ENCODE measurements at regions not wholly inside any gene's neighbourhood (a gene's known extent, or its start where the extent isn't known, plus 50 kb on each side); places are given as distances from the start of the nearest gene placed in this dataset.

- peak; percentile 97 for DNase-seq
Measured at GRCh38 chr6:11350294-11350693, 117.8 kb upstream of the NEDD9 start.

GRCh38 chr6:11349880-11350279 lies 117.4 kb upstream of the NEDD9 start:
- DNase-seq, result no peak

GRCh38 chr6:11346516-11346915 lies 114.0 kb upstream of the NEDD9 start:
- no peak for DNase-seq

- DNase-seq, result no peak
Measured at GRCh38 chr6:11345536-11345935, 113.1 kb upstream of the NEDD9 start.

- no peak for DNase-seq
Measured at GRCh38 chr6:11343963-11344723, 111.7 kb upstream of the NEDD9 start.

- DNase-seq, result peak; percentile 75
Measured at GRCh38 chr6:11341867-11342266, 109.4 kb upstream of the NEDD9 start.

- no peak for DNase-seq
Measured at GRCh38 chr6:11341303-11341702, 108.8 kb upstream of the NEDD9 start.

GRCh38 chr6:11339380-11339779 lies 106.9 kb upstream of the NEDD9 start:
- no peak for DNase-seq

GRCh38 chr6:11337306-11337705 lies 104.8 kb upstream of the NEDD9 start:
- DNase-seq, result no peak

- DNase-seq, result no peak
Measured at GRCh38 chr6:11335826-11336225, 103.4 kb upstream of the NEDD9 start.

GRCh38 chr6:11333132-11333849 lies 100.8 kb upstream of the NEDD9 start:
- peak; percentile 36 for DNase-seq

GRCh38 chr6:11332463-11332862 lies 100.0 kb upstream of the NEDD9 start:
- no peak for DNase-seq

GRCh38 chr6:11331111-11331510 lies 98.6 kb upstream of the NEDD9 start:
- DNase-seq, result peak; percentile 41

- DNase-seq, result peak; percentile 80
Measured at GRCh38 chr6:11330413-11330760, 97.9 kb upstream of the NEDD9 start.

GRCh38 chr6:11329726-11330412 lies 97.4 kb upstream of the NEDD9 start:
- peak; percentile 75 for DNase-seq

- no peak for DNase-seq
Measured at GRCh38 chr6:11328613-11329247, 96.3 kb upstream of the NEDD9 start.

GRCh38 chr6:11327961-11328360 lies 95.5 kb upstream of the NEDD9 start:
- DNase-seq, result no peak

GRCh38 chr6:11326116-11326515 lies 93.6 kb upstream of the NEDD9 start:
- no peak for DNase-seq

GRCh38 chr6:11324453-11325015 lies 92.1 kb upstream of the NEDD9 start:
- peak; percentile 73 for DNase-seq

- DNase-seq, result peak; percentile 95
Measured at GRCh38 chr6:11323666-11324452, 91.4 kb upstream of the NEDD9 start.

- no peak for DNase-seq
Measured at GRCh38 chr6:11322252-11322885, 89.9 kb upstream of the NEDD9 start.

Data from suppressor macrophage treated with lipopolysaccharide for 4 hours (primary cell).